EL (cell line): ENCODE measurements at regions not wholly inside any gene's neighbourhood (a gene's known extent, or its start where the extent isn't known, plus 50 kb on each side); places are given as distances from the start of the nearest gene placed in this dataset.

Experiments used
- DNase-seq: peaks from one replicate; pipeline ENCODE4 v3.0.0-alpha.2; 2016

GRCh38 chr2:9739531-9739964 lies 103.7 kb upstream of the TAF1B start:
- DNase-seq, result no peak

GRCh38 chr2:9740382-9741073 lies 102.7 kb upstream of the TAF1B start:
- peak; percentile 55 for DNase-seq

- DNase-seq, result peak; percentile 19
Measured at GRCh38 chr2:9741110-9741509, 102.2 kb upstream of the TAF1B start.

- no peak for DNase-seq
Measured at GRCh38 chr2:9742601-9743000, 100.7 kb upstream of the TAF1B start.

DNA sequence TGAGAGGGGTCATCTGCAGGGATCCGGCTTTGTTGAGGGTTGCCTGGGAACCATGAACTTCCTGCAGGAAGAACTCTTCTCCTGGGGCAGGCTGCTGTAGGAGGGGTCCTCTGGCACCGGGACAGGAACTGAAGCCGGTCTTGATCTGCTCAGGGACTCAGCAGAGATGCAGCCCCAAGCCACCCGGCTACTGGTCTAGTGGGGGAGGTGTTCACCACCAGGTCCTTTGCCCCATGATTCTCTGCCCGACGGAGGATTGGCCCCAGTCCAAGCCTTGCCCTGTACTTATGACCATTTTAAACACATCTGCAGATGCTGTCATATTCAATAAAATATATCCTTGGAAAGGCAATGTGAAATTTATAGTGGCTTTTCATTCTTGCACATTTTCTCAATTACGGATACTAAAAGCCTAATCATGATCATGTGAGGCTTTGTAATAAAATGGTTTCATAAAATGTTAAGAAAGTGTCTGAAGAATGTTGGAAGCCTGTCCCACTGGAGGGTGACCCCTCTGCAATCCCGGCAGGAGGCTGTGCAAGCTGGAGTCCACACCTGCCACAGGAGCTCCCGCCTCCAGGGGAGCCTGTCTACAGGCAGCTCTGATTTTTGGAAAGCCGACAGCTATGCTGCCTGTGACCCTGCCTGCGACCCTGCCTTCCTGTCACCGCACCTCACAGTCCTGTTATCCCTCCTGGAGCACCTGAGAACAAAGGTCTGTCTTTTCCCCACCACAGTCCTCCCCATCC lies 98.8 kb upstream of the TAF1B start:
- peak; percentile 21 for DNase-seq

DNA sequence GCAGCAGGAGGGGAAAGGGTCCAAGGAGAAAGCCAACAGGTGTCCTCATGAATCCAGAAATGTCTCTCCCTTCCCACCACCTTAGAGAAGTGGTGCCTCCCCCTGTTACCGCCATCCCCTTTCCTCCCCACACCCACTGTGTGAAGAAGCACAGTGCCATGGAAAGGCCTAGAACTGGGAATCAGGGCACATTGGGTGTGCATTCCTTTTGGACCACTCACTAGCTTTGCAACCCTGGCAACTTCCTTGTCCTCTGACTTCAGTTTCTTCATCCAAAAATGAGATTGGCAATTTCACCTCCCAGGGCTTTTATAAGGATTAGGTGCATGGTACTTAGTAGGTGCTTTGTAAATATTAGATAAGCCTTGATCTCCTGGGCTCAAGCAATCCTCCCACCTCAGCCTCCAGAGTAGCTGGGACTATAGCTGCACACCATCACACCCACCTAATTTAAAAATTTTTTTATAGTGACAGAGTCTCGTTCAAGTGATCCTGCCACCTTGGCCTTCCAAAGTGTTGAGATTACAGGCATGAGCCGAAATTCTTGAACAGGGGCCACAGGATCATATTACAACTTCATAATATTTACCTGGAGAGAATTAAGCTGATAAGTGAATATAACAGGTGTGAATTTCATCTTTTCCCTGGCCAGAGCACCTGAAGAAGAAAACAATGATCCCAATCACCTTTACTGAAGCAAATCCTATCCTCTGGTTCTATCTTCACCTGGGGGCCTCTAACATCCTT lies 97.9 kb upstream of the TAF1B start:
- peak; percentile 47 for DNase-seq

DNA sequence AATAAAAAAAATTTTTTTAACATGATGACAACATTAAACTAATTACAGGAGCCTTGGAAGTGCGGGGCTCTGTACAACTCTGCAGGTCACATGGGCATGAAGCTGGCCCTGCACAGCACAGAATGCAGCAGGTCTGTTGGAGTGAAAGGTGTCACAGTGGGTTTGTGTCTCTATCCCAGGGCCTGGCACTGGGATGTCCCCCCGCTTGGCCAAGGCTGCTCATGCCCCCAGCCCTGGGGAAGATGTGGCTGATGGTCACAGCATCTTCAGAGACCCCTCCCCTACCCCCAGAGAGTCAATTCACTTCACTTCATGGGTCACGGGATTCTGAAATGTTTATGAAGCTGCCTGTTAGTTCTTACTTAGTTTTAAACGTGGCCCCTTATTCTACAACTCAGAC lies 95.9 kb upstream of the TAF1B start:
- no peak for DNase-seq

DNA sequence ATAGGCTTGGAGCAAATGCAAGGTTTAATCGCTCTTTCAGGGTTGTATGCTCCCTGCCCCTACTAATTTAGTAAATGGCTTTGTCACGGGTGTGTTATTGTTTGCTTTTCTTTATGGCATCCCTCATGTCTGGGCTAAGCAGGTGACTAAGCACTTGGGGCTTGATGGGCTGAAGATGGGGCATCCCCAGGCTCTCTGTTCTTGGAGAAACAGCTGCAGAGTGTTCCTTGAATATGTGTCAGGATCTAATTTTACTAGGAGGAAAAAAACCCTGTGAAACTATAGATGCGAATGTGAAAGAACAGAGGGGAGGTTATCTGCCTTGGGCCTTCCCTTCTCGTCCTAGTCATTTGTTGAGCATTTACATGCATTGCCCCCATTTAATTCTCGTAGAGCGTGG lies 94.7 kb upstream of the TAF1B start:
- DNase-seq, result no peak

GRCh38 chr2:9749546-9750223 lies 93.6 kb upstream of the TAF1B start:
- DNase-seq, result no peak

DNA sequence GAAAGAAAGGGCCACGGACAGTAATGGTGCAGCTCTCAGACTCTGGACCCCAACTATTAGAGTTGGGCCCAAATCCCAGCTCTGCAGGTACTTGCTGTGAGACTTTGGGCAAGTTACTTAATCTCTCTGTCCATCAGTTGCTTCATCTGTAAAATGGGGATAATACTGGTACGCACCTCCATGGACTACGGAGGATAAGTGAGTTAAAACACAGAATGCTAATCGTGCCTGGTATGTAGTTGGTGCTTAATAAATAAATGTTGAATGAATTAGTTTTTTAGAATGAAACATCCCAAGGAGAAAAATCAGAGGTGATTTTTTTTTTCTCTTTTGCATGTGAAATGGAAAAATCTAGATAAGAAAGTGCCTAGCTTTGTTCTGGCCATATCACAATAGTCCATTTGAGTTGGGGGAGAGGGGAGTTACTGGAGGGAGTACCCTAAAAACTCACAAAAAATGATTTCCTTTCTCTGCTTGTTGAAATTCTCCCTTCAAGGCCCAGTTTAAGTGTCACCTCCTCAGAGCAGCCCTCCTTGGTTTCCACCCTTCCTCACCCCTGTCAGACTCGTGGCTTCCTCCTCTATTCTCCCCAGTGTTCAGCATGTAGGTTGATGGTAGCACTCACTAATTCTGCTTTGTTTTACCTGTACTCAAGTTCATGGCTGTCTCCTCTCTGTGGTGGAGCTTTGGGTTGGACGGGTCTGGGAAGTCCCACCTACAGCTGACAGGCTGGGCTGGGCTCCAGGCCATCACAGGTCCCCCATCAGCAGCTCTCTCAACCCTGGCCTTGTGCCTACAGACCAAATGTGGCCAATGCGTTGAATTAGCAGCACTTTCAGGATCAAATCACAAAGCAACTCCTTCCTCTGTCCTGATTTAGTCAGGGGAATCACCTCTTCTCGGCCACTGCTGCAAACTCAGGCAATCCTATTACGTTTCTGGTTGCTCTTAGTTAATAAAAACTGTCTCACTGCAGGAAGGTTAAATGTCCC lies 92.8 kb upstream of the TAF1B start:
- no peak for DNase-seq

DNA sequence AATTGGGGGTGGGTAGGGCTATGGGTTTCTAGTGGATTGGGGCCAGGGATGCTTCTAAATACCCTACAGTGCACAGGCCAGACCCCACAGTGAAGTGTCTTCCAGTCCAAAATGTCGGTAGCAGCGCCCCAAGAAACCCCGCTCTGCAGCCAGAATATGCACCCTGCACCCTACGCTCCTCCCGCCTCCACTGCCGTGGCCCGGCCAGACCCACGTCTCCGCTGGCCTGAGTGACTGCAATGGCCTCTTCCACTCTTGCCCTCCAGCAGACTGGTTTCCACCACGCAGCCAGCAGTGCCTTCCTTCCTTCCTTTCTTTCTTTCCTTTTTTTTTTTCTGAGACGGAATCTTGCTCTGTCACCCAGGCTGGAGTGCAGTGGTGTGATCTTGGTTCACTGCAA lies 91.4 kb upstream of the TAF1B start:
- DNase-seq, result no peak

- DNase-seq, result peak; percentile 83
Measured at GRCh38 chr2:9752441-9753275, 90.6 kb upstream of the TAF1B start.

- peak; percentile 87 for DNase-seq
Measured at GRCh38 chr2:9753276-9753600, 90.0 kb upstream of the TAF1B start.

DNA sequence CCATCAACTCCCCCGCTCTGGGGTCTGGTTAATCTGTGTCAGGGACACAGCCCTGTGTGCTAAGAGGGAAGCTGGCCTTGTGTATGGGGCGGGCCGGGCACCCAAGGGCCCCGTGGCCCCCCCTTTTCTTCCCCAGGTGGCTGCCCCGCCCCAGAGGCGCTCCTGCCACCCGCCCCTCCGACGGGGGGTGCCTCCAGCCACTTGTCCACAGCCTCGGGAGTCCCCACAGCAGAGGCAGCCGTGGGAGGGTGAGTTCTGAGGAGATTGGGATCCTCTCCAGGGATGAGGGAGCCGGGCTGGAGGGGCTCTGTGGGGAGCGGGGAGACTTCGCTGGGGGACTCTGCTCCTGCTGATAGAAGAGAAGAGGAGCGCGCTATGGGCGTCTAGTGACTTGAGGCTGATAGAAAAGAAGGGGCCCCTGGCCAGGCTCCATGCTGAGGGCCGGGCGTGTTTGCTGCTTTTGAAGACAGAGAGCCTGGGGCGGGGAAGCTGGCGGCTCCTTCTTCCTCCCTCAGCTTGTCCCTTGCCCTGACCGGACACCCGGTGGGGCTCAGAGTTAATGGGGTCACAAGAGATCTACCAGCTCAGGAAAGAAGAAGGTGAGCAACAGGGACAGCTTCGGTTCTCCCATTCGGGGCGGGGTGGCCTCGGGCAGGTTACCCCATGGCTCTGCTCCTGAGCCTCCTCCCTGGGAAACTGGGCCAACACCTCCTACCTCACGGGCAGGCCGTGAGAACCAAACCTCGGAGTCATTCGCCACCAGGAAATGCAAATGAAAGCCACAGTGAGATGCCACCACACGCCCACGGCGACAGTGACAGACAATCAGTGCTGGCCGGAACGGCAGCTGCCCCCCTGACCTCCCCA lies 89.4 kb upstream of the TAF1B start:
- no peak for DNase-seq

- DNase-seq, result no peak
Measured at GRCh38 chr2:9754532-9754887, 88.8 kb upstream of the TAF1B start.

- no peak for DNase-seq
Measured at GRCh38 chr2:9755008-9755407, 88.3 kb upstream of the TAF1B start.

- no peak for DNase-seq
Measured at GRCh38 chr2:9755638-9756037, 87.6 kb upstream of the TAF1B start.

DNA sequence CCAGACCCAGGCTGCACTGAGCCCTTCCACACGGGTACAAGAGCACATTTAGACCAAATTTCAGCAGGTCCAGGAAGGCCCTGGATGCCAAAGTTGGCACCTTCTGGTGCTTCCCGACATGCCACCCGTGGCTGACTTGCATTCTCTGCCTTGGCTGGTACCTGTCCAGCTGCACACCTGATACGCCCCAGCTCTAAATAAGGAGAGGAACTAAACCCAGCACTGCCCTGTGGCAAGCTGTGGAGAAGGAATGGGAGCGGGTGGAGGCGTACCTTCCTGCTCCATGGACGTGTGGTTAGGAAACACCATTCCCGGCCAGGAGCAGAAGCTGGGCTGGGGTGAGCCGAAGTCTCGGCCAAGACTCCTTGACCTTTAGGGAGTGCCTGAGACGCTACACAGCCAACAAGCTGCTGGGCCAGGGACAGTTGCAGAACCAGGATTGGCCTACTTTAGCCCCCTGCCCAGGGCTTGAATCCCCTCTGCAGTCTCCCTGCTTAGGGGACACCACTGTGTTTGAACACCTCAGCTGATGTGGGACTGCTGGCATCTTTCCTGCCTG lies 86.5 kb upstream of the TAF1B start:
- DNase-seq, result no peak

DNA sequence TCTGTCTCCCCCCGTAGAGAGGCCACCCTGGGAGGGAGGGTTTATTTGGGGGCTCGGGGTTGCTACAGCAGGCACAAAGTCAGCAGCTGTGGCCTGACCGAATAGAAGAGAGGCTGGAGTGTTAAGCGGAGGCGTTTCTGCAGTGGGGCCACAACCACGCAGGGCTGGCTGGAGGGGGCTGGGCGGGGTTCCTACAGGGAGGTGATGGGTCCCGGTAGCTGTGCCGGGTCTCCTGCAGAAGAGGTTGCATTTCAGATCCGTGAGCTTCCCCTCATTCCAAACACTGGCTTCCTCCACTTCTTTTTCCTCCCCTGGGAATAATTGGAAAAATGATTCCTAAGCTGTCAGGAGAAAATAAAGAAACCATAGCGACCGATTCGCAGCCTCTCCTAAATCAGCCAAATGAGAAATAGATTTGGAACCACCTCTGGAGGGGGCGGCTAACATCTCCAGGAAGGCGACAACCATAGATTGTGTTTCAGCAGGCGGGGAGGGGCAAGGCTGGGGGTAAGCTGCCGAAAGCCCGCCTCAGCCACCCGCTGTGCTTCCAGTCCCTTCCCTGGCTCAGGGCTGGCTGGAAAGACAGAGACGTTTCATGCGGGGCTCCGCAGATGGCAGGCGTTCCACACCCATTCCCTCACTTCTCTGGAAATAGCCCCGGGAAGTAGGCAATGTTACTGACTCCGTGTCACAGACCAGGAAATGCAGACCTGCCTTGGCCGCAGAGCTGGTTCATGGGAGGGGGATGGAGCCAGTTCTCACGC lies 85.6 kb upstream of the TAF1B start:
- peak; percentile 37 for DNase-seq
